Naive thymus-derived CD4-positive, alpha-beta T cell (primary cell): ENCODE measurements at regions not wholly inside any gene's neighbourhood (a gene's known extent, or its start where the extent isn't known, plus 50 kb on each side); places are given as distances from the start of the nearest gene placed in this dataset.

Experiments used
- ATAC-seq: fragments of 150-1000 bp; cut with Tn5 transposase; 2 replicates; pipeline ENCODE4 v1.10.0; 2021; ENCODE audit warnings: mild to moderate bottlenecking, moderate library complexity
- CTCF ChIA-PET: fragments of 350-600 bp; sonication (Branson Sonifier 250); formaldehyde crosslinking; loops from one replicate; lab custom pipeline; 2021; ENCODE audit warnings: antibody characterized with exemption; lab: Charles Lee
- POLR2A ChIA-PET: fragments of 350-600 bp; sonication (Branson Sonifier 250); formaldehyde crosslinking; loops from one replicate; lab custom pipeline; 2021; ENCODE audit warnings: antibody characterized with exemption, inconsistent platforms; lab: Charles Lee
- DNase-seq, 9 donors: peaks; one replicate each; pipeline versions ENCODE4 v3.0.0 to v3.0.0-alpha.2; 2020 to 2022; ENCODE audit warnings: mixed read lengths in 1 of 9
- H3K27ac ChIP-seq: one replicate; pipeline ENCODE4 v1.7.0; 2013; ENCODE audit warnings: mild to moderate bottlenecking, low read depth, low read length, moderate library complexity
- H3K27me3 ChIP-seq, 2 donors: one replicate each; pipeline ENCODE4 v1.7.0; 2013; ENCODE audit warnings: low read length in 2 of 2, mild to moderate bottlenecking in 2 of 2, moderate library complexity in 2 of 2; ENCODE audit not compliant: control insufficient read depth in 2 of 2, insufficient read depth in 2 of 2
- H3K36me3 ChIP-seq, 3 experiments: 1 replicate in 2 of 3; 2 replicates in 1 of 3; pipeline ENCODE4 v1.7.0; 2013; ENCODE audit warnings: low read length in 3 of 3, mild to moderate bottlenecking in 3 of 3, moderate library complexity in 1 of 3; ENCODE audit not compliant: insufficient read depth in 3 of 3, control insufficient read depth in 2 of 3
- H3K4me1 ChIP-seq, 2 donors: one replicate each; pipeline ENCODE4 v1.7.0; 2013; ENCODE audit warnings: low read length in 2 of 2, mild to moderate bottlenecking in 2 of 2, moderate library complexity in 1 of 2; ENCODE audit not compliant: control insufficient read depth in 2 of 2, insufficient read depth in 2 of 2
- H3K4me3 ChIP-seq: 2 replicates; pipeline ENCODE4 v1.7.0; 2013; ENCODE audit warnings: mild to moderate bottlenecking, low read length
- H3K9me3 ChIP-seq, 3 experiments: 1 replicate in 2 of 3; 2 replicates in 1 of 3; pipeline ENCODE4 v1.7.0; 2013; ENCODE audit warnings: low read length in 3 of 3; ENCODE audit not compliant: control insufficient read depth in 2 of 3
- H3K27ac Mint-ChIP-seq, 9 donors: one replicate each; pipeline ENCODE4 v1.8.0; 2020 to 2022; ENCODE audit warnings: mixed read lengths in 9 of 9, mild to moderate bottlenecking in 8 of 9, moderate library complexity in 5 of 9, inconsistent platforms in 2 of 9
- H3K27me3 Mint-ChIP-seq, 5 donors: one replicate each; pipeline ENCODE4 v1.8.0; 2021 to 2022; ENCODE audit warnings: mixed read lengths in 5 of 5, mild to moderate bottlenecking in 1 of 5
- H3K36me3 Mint-ChIP-seq, 5 donors: one replicate each; pipeline ENCODE4 v1.8.0; 2020 to 2022; ENCODE audit warnings: mixed read lengths in 5 of 5, mild to moderate bottlenecking in 3 of 5, inconsistent platforms in 1 of 5
- H3K4me1 Mint-ChIP-seq, 7 donors: one replicate each; pipeline ENCODE4 v1.8.0; 2020 to 2022; ENCODE audit warnings: mixed read lengths in 7 of 7, mild to moderate bottlenecking in 3 of 7, inconsistent platforms in 1 of 7
- H3K4me3 Mint-ChIP-seq, 10 donors: one replicate each; pipeline ENCODE4 v1.8.0; 2020 to 2022; ENCODE audit warnings: mild to moderate bottlenecking in 10 of 10, mixed read lengths in 10 of 10, moderate library complexity in 6 of 10, inconsistent platforms in 2 of 10
- H3K9me3 Mint-ChIP-seq, 11 donors: one replicate each; pipeline ENCODE4 v1.8.0; 2020 to 2022; ENCODE audit warnings: mixed read lengths in 11 of 11, mild to moderate bottlenecking in 4 of 11, inconsistent platforms in 1 of 11, moderate library complexity in 1 of 11
- intact Hi-C, 2 donors: fragments of 100-400 bp; cut with micrococcal nuclease; formaldehyde crosslinking; loops; one replicate each; pipeline ENCODE4 v1.15.1; 2023

DNA sequence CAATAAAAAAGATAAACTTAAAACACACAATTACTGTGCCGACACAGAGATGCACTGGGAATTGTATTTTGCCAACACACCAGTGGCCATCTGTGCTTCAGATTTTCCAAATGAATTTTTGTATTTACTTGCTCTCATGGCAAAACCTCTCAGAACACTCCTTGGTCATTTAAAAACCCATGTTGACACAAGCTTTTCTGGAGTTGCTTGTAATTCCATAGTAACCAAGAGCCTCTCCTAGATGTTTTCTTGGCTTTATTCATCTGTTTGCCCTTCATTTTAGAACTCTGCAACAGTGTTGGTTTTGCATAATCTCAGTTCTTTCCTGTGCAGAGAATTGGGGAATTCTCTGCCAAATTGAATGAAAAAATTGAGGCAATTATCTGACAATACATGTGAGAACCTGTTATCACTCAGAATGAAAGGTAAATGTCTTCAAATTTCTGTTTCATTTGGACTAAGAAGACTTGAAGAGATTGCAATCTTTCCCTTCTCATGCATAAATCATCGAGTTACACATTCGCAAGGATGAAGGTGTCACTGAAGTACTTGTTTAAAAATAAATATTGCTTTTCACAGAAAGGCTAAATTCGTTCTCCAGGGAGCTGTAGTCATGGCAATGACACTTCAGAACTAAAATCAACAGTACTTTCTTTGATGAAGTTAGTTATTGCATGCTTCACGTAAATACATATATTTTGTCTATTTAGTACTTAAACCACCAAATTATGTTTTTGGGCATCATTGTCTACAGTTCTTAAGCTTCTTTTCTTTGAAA is 301.8 kb upstream of the CTSO start:
- Mint-ChIP-seq H3K4me3 (no peak overlapping the region), H3K27me3 (no peaks in the 10 kb centered on the region)
- no peak for DNase-seq

DNA sequence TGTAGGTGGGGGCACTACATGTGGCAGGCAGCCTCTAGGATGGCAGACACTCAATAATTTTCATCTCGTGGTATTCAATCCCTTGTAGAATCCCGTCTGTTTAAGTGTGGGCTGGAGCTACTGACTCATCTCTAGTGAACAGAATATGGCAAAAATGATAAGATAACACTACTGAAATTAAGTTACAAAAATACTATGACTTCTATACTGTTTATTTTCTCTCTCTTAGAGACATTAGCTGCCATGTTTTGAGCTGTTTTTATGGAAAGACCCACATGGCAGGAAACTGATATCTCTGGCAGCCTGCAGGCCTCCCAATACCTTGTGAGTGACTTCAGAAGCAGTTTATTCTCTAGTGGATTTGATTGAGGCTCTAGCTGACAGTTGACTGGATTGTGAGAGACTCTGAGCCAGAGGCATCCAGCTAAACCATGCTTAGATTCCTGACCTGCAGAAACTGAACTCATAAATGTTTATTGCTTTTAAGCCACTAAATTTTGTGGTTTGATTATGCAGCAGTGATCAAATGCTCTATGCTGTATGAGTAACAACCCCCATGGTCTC is 298.8 kb upstream of the CTSO start:
- Mint-ChIP-seq H3K9me3 (peaks cover 0 to 6% (median 2%) of the 10 kb centered on the region in 11 donors), H3K4me1 (no peaks in the 10 kb centered on the region), H3K4me3 (no peak overlapping the region), H3K27ac (no peak overlapping the region), H3K36me3 (no peaks in the 10 kb centered on the region), H3K27me3 (no peaks in the 10 kb centered on the region)
- intact Hi-C loops, result no loop called here
- H3K9me3 ChIP-seq, result no peaks in the 10 kb centered on the region
- H3K4me1 ChIP-seq, result no peaks in the 10 kb centered on the region
- DNase-seq (no peak), ATAC-seq (no peak)
- H3K4me3 ChIP-seq, result no peak overlapping the region
- no peaks in the 10 kb centered on the region for H3K27me3 ChIP-seq
- ChIA-PET POLR2A (no interaction called here), CTCF (no interaction called here)
- H3K27ac ChIP-seq, result no peak overlapping the region
- no peaks in the 10 kb centered on the region for H3K36me3 ChIP-seq

More for the DNA sequence above, 301.8 kb upstream of the CTSO start:
- Histone ChIP-seq H3K27me3 (no peaks in the 10 kb centered on the region), H3K36me3 (no peaks in the 10 kb centered on the region), H3K4me1 (no peaks in the 10 kb centered on the region), H3K9me3 (no peaks in the 10 kb centered on the region), H3K4me3 (no peak overlapping the region), H3K27ac (no peak overlapping the region)
- no peak for ATAC-seq
- H3K36me3 Mint-ChIP-seq, result no peaks in the 10 kb centered on the region
- CTCF ChIA-PET, result no interaction called here
- H3K9me3 Mint-ChIP-seq, result peaks cover 0 to 6% (median 1%) of the 10 kb centered on the region in 11 donors
- H3K27ac Mint-ChIP-seq, result no peak overlapping the region
- intact Hi-C loops, result no loop called here
- no peaks in the 10 kb centered on the region for H3K4me1 Mint-ChIP-seq
- POLR2A ChIA-PET, result no interaction called here

DNA sequence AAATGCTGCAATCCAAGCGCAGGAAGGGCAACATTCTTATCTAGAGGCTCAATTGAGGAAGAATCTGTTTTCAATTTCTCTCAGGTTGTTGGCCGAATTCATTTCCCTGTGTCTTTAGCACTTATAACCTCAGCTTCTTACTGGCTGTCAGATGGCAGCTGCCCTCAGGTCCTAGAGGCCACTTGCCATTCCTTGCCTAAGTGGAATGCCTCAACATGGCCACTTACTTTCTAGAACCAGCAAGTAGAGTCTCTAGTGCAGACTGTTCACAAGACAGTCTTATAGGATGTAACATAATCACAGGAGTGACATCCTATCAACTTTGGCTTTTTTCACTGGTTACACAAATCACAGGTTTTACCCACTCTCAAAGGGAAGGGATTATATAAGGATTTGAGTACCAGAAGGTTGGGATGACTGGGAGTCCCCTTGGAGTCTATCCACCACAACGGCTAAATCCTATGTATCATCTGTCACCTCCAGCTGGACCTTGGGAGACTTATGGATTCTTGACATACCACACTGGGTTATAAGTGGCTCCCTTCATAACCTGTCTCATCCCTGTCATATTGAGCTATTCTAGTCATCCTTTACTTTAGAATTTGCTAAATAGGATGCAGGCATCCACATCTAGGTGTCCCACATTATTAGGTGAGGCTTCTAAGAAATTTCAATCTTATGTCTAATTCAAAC is 297.9 kb upstream of the CTSO start:
- no peaks in the 10 kb centered on the region for H3K4me1 Mint-ChIP-seq
- H3K4me3 Mint-ChIP-seq, result no peak overlapping the region
- no peaks in the 10 kb centered on the region for H3K27me3 ChIP-seq
- H3K9me3 ChIP-seq, result no peaks in the 10 kb centered on the region
- H3K4me3 ChIP-seq, result no peak overlapping the region
- H3K27ac ChIP-seq, result no peak overlapping the region
- no peaks in the 10 kb centered on the region for H3K27me3 Mint-ChIP-seq
- ChIA-PET POLR2A (no interaction called here), CTCF (no interaction called here)
- H3K36me3 Mint-ChIP-seq, result no peaks in the 10 kb centered on the region
- intact Hi-C loops, result no loop called here
- H3K9me3 Mint-ChIP-seq, result peaks cover 0 to 6% (median 2%) of the 10 kb centered on the region in 11 donors
- no peaks in the 10 kb centered on the region for H3K4me1 ChIP-seq
- ATAC-seq, result no peak
- no peak overlapping the region for H3K27ac Mint-ChIP-seq
- no peak for DNase-seq
- H3K36me3 ChIP-seq, result no peaks in the 10 kb centered on the region

DNA sequence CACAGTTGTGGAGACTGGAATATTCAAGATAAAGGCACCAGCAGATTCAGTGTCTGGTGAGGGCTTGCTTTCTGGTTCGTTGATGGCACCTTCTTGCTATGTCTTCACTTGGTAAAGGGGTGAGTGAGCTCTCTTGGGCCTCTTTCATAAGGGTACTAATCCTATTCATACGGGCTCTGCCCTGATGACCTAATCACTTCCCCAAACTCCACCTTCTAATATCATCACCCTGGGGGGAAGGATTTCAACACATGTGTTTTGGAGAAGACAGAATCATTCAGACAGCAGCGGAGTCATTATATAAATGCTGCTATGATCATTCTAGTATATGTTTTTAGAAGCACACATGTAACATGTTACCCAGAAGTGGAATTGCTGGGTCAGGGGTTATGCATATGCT is 295.3 kb upstream of the CTSO start:
- H3K36me3 Mint-ChIP-seq, result no peaks in the 10 kb centered on the region
- no peaks in the 10 kb centered on the region for H3K27me3 Mint-ChIP-seq
- no peaks in the 10 kb centered on the region for H3K4me1 Mint-ChIP-seq
- Histone ChIP-seq H3K4me1 (no peaks in the 10 kb centered on the region), H3K27me3 (no peaks in the 10 kb centered on the region), H3K36me3 (no peaks in the 10 kb centered on the region), H3K27ac (no peak overlapping the region), H3K9me3 (no peaks in the 10 kb centered on the region), H3K4me3 (no peak overlapping the region)
- ATAC-seq (no peak), DNase-seq (no peak)
- ChIA-PET POLR2A (no interaction called here), CTCF (no interaction called here)
- H3K27ac Mint-ChIP-seq, result no peak overlapping the region
- peaks cover 0 to 6% (median 1%) of the 10 kb centered on the region in 11 donors for H3K9me3 Mint-ChIP-seq
- H3K4me3 Mint-ChIP-seq, result no peak overlapping the region
- intact Hi-C loops, result no loop called here

DNA sequence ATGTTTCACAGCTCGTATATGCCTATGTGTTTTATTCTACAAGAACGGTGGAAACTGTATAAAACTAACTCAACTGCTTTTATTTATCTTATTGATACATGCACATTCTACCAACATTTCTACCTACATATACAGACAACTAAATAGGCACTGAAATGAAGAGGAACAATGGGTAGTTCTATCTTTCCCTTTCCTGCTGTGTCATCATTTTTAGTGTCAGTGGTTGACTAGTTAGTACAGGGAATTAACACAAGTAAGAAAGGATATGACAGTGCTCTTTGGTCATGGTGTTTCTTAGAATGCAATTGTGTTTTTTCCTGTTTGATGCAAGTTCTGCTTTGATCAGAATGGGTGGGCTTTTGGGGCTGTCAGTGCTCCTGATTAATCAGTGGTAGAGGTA is 293.8 kb upstream of the CTSO start:
- Histone ChIP-seq H3K4me1 (no peaks in the 10 kb centered on the region), H3K27ac (no peak overlapping the region), H3K9me3 (no peaks in the 10 kb centered on the region), H3K36me3 (no peaks in the 10 kb centered on the region), H3K4me3 (no peak overlapping the region), H3K27me3 (no peaks in the 10 kb centered on the region)
- Mint-ChIP-seq H3K27ac (no peak overlapping the region), H3K27me3 (no peaks in the 10 kb centered on the region), H3K4me1 (no peaks in the 10 kb centered on the region), H3K4me3 (no peak overlapping the region), H3K36me3 (no peaks in the 10 kb centered on the region), H3K9me3 (peaks cover 0 to 6% (median 0%) of the 10 kb centered on the region in 11 donors)
- DNase-seq (no peak), ATAC-seq (no peak)
- intact Hi-C loops, result no loop called here
- CTCF ChIA-PET, result no interaction called here
- POLR2A ChIA-PET, result no interaction called here

DNA sequence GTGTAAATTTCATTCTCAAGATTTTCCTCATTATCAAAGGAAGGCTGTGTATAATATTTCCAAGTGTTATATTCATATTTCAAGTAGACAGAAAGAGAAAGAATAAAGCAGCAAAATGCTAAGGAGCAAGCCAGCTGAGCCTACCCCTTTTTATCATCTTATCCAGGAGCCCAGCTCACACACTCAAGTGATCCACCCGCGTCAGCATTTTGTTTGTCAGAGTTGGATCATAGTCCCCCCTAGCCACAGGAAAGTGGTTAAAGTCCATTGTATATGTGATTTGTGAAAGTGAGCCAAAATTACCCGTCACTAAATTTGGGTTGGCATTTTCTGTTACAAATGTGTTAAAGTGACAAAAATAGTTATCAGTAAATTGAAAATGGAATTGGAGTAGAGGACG is 289.3 kb upstream of the CTSO start:
- Histone ChIP-seq H3K27me3 (no peaks in the 10 kb centered on the region), H3K36me3 (no peaks in the 10 kb centered on the region), H3K4me1 (no peaks in the 10 kb centered on the region), H3K27ac (no peak overlapping the region), H3K4me3 (no peak overlapping the region), H3K9me3 (no peaks in the 10 kb centered on the region)
- ChIA-PET POLR2A (no interaction called here), CTCF (no interaction called here)
- Mint-ChIP-seq H3K36me3 (no peaks in the 10 kb centered on the region), H3K9me3 (peaks cover 0 to 10% (median under 1%) of the 10 kb centered on the region in 11 donors), H3K27me3 (no peaks in the 10 kb centered on the region), H3K27ac (no peak overlapping the region), H3K4me1 (no peaks in the 10 kb centered on the region), H3K4me3 (no peak overlapping the region)
- DNase-seq (no peak), ATAC-seq (no peak)
- intact Hi-C loops, result no loop called here
